Right atrium auricular region (tissue), 2 donors: ENCODE measurements at regions not wholly inside any gene's neighbourhood (a gene's known extent, or its start where the extent isn't known, plus 50 kb on each side); places are given as distances from the start of the nearest gene placed in this dataset.

Experiments used
- DNase-seq: peaks from one replicate; pipeline ENCODE4 v3.0.0-alpha.2; 2019; ENCODE audit warnings: low spot score
- H3K27ac ChIP-seq, 2 donors: fragments of 200-600 bp; sonication (generic); 1 replicate in 1 of 2; 2 replicates in 1 of 2; pipeline ENCODE4 v1.5.1; 2016 to 2019
- H3K27me3 ChIP-seq, 2 donors: fragments of 200-600 bp; sonication (generic); one replicate each; pipeline versions ENCODE4 v1.5.1 to v1.6.0; 2017 to 2019
- H3K36me3 ChIP-seq: fragments of 200-600 bp; sonication (generic); one replicate; pipeline ENCODE4 v1.5.1; 2016
- H3K4me1 ChIP-seq, 2 donors: fragments of 200-600 bp; sonication (generic); one replicate each; pipeline versions ENCODE4 v1.5.1 to v1.6.0; 2017 to 2019
- H3K4me3 ChIP-seq, 2 donors: fragments of 200-600 bp; sonication (generic); 1 replicate in 1 of 2; 2 replicates in 1 of 2; pipeline ENCODE4 v1.5.1; 2017 to 2019; ENCODE audit warnings: mild to moderate bottlenecking in 1 of 2, moderate library complexity in 1 of 2
- H3K9me3 ChIP-seq, 2 donors: fragments of 200-600 bp; sonication (generic); one replicate each; pipeline ENCODE4 v1.5.1; 2019
- TF ChIP-seq, protein P1 (sequence below), 2 donors: fragments of 200-600 bp; sonication (generic); IDR thresholded peaks; one replicate each; pipeline ENCODE4 v1.5.1; 2019; ENCODE audit warnings: antibody characterized with exemption in 2 of 2

GRCh38 chr7:46157931-46158330 is 236.9 kb upstream of the IGFBP3 start:
- Histone ChIP-seq H3K9me3 (no peaks in the 10 kb centered on the region), H3K27ac (no peak overlapping the region), H3K4me1 (no peaks in the 10 kb centered on the region), H3K27me3 (no peaks in the 10 kb centered on the region), H3K36me3 (no peaks in the 10 kb centered on the region), H3K4me3 (no peak overlapping the region)
- TF ChIP-seq, protein P1, sequence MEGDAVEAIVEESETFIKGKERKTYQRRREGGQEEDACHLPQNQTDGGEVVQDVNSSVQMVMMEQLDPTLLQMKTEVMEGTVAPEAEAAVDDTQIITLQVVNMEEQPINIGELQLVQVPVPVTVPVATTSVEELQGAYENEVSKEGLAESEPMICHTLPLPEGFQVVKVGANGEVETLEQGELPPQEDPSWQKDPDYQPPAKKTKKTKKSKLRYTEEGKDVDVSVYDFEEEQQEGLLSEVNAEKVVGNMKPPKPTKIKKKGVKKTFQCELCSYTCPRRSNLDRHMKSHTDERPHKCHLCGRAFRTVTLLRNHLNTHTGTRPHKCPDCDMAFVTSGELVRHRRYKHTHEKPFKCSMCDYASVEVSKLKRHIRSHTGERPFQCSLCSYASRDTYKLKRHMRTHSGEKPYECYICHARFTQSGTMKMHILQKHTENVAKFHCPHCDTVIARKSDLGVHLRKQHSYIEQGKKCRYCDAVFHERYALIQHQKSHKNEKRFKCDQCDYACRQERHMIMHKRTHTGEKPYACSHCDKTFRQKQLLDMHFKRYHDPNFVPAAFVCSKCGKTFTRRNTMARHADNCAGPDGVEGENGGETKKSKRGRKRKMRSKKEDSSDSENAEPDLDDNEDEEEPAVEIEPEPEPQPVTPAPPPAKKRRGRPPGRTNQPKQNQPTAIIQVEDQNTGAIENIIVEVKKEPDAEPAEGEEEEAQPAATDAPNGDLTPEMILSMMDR (IDR thresholded peaks at IDR 0.05), result no peak
- DNase-seq, result no peak

GRCh38 chr7:46157404-46157803 is 236.3 kb upstream of the IGFBP3 start:
- H3K36me3 ChIP-seq, result no peaks in the 10 kb centered on the region
- no peak overlapping the region for H3K27ac ChIP-seq
- TF ChIP-seq, protein P1 (IDR thresholded peaks at IDR 0.05), result no peak
- H3K4me3 ChIP-seq, result no peak overlapping the region
- no peaks in the 10 kb centered on the region for H3K9me3 ChIP-seq
- DNase-seq, result no peak
- H3K27me3 ChIP-seq, result no peaks in the 10 kb centered on the region
- H3K4me1 ChIP-seq, result no peaks in the 10 kb centered on the region

- Histone ChIP-seq H3K4me1 (no peaks in the 10 kb centered on the region), H3K4me3 (no peak overlapping the region), H3K27ac (no peak overlapping the region), H3K27me3 (no peaks in the 10 kb centered on the region), H3K36me3 (no peaks in the 10 kb centered on the region), H3K9me3 (no peaks in the 10 kb centered on the region)
- TF ChIP-seq, protein P1 (IDR thresholded peaks at IDR 0.05), result no peak
- DNase-seq, result no peak
Measured at GRCh38 chr7:46156853-46157252, 235.8 kb upstream of the IGFBP3 start.

- Histone ChIP-seq H3K27ac (no peak overlapping the region), H3K27me3 (no peaks in the 10 kb centered on the region), H3K4me1 (no peaks in the 10 kb centered on the region), H3K9me3 (no peaks in the 10 kb centered on the region), H3K36me3 (no peaks in the 10 kb centered on the region), H3K4me3 (no peak overlapping the region)
- DNase-seq, result no peak
- TF ChIP-seq, protein P1 (IDR thresholded peaks at IDR 0.05), result no peak
Measured at GRCh38 chr7:46156086-46156485, 235.0 kb upstream of the IGFBP3 start.

DNA sequence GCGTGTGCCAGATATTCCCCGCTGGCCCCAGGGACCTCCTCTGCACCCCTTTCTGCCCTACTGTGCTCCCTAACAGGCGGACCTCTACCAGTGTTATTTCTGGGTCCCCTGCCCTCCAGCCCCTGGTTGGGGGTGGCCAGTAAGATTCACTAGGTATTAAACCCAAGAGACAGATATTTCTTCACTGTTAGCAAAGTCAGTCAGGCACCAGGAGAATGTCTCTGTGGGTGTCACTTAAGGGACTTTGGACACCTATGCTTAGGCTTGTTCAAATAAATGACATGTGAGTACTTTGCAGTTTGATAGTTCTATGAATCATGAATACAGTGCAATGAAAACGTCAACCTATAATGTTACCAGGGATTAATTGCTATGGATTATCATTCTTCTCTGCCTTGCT is 234.3 kb upstream of the IGFBP3 start:
- TF ChIP-seq, protein P1 (IDR thresholded peaks at IDR 0.05), result no peak
- no peaks in the 10 kb centered on the region for H3K4me1 ChIP-seq
- no peaks in the 10 kb centered on the region for H3K36me3 ChIP-seq
- H3K4me3 ChIP-seq, result no peak overlapping the region
- no peaks in the 10 kb centered on the region for H3K9me3 ChIP-seq
- DNase-seq, result no peak
- H3K27me3 ChIP-seq, result no peaks in the 10 kb centered on the region
- H3K27ac ChIP-seq, result no peak overlapping the region

- H3K27ac ChIP-seq, result no peak overlapping the region
- TF ChIP-seq, protein P1 (IDR thresholded peaks at IDR 0.05), result no peak
- H3K4me3 ChIP-seq, result no peak overlapping the region
- no peaks in the 10 kb centered on the region for H3K4me1 ChIP-seq
- H3K36me3 ChIP-seq, result no peaks in the 10 kb centered on the region
- H3K9me3 ChIP-seq, result no peaks in the 10 kb centered on the region
- no peak for DNase-seq
- no peaks in the 10 kb centered on the region for H3K27me3 ChIP-seq
Measured at GRCh38 chr7:46153951-46154787, 233.1 kb upstream of the IGFBP3 start.
